Activated B cell treated with CpG ODN at 0.5 μM for 24 hours (primary cell): ENCODE measurements at regions not wholly inside any gene's neighbourhood (a gene's known extent, or its start where the extent isn't known, plus 50 kb on each side); places are given as distances from the start of the nearest gene placed in this dataset.
A peak's percentile ranks its signal among the peaks of the same experiment; 100 is the strongest.

Experiments
- ATAC-seq: fragments of 200-7000 bp; cut with Tn5 transposase; one replicate; pipeline ENCODE4 v1.10.0; 2021; ENCODE audit warnings: low read depth, mild to moderate bottlenecking, moderate library complexity
- CTCF ChIA-PET: fragments of 350-600 bp; sonication (Branson Sonifier 250); formaldehyde crosslinking; loops from one replicate; lab custom pipeline; 2021; ENCODE audit warnings: antibody characterized with exemption; lab: Charles Lee
- POLR2A ChIA-PET: fragments of 350-600 bp; sonication (Branson Sonifier 250); formaldehyde crosslinking; loops from one replicate; lab custom pipeline; 2021; ENCODE audit warnings: antibody characterized with exemption; lab: Charles Lee
- DNase-seq: peaks from one replicate; pipeline ENCODE4 v3.0.0; 2022
- H3K27ac Mint-ChIP-seq: one replicate; pipeline ENCODE4 v1.8.0; 2020; ENCODE audit warnings: mixed read lengths
- H3K27me3 Mint-ChIP-seq: one replicate; pipeline ENCODE4 v1.8.0; 2021; ENCODE audit warnings: mixed read lengths
- H3K36me3 Mint-ChIP-seq: one replicate; pipeline ENCODE4 v1.8.0; 2021; ENCODE audit warnings: low read depth, mixed read lengths
- H3K4me1 Mint-ChIP-seq: one replicate; pipeline ENCODE4 v1.8.0; 2021; ENCODE audit warnings: mixed read lengths
- H3K4me3 Mint-ChIP-seq: one replicate; pipeline ENCODE4 v1.8.0; 2020; ENCODE audit warnings: mild to moderate bottlenecking, mixed read lengths
- H3K9me3 Mint-ChIP-seq: one replicate; pipeline ENCODE4 v1.8.0; 2020; ENCODE audit warnings: mixed read lengths
- intact Hi-C: fragments of 100-400 bp; cut with micrococcal nuclease; formaldehyde crosslinking; loops from one replicate; pipeline ENCODE4 v1.15.1; 2024
- TF ChIP-seq, protein P1 (sequence below): fragments of 200-600 bp; IDR thresholded peaks from one replicate; pipeline ENCODE4 v1.8.0; 2022; ENCODE audit warnings: antibody characterized with exemption, mild to moderate bottlenecking

DNA sequence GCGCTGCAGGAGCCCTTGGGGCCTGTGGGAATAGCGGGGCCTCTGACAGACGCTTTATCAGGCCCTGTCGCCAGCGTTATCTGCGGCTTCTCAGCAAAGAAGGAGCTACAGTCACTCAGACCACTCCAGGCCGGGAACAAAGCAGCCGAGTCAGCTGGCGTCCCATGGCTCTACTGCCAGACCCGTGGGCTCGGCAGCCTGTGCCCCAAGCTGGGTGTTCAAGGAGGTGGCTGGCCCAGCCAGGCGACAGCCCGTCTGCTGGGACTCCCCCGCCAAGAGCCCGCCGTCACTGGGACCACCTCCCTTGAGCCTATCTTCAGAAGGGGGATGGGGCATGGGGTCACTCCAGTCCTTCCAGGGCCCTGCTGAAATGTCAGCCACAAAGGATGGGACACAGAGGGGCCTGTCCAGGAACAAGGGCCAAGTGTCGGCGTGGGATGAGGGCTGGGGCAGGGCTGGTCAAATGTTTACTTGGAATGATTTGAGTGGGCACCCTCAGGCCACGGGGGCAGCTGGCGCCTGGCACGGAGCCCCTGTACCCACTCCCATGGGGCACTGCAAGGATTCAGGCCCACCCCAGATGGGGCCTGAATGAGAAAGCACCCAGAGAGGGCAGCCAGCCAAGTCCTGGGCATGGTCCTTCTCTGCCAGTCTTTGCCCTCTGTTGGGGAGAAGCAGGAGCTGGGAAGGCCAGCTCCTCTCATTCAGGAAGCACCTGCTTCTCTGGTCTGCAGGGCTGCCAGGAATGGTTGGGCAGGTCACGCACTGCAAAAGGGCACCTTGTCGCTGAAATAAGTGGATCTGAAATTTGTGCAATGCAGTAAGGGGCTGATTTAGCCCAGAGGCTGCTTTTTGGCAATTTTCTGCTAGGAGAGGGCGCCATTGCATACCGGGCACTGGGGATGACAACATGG lies 148.3 kb downstream of the SMAD6 start:
- ATAC-seq: no peak
- no peaks in the 10 kb centered on the region for H3K36me3 Mint-ChIP-seq

DNA sequence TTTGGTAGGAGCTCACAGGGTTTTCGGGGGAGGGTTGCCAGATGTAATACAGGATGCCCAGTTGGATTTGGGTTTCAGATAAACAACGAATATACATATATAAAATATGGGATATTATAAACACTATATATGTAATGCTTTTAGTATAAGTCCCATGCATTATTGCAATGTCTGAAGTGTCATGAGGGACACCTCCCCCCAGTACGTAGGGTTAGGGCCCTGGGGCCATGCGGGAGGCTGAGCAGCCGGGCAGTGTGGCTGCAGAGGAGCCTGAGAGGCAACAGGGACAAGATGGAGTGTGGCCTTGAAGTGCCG lies 148.9 kb downstream of the SMAD6 start:
- DNase-seq: no peak
- Mint-ChIP-seq H3K4me1 (peaks cover 13% of the 10 kb centered on the region), H3K4me3 (no peak overlapping the region), H3K9me3 (no peaks in the 10 kb centered on the region), H3K27ac (no peak overlapping the region), H3K27me3 (peaks cover 13% of the 10 kb centered on the region), H3K36me3 (no peaks in the 10 kb centered on the region)
- CTCF ChIA-PET: interaction anchor here (0.8 to 3.2 kb wide), 24 partner anchors 8 to 453 kb away, joined by 3 to 53 read pairs (median 4); no protein-coding TSS in a partner anchor
- ATAC-seq: no peak
- POLR2A ChIA-PET: interaction anchor here (1.1 kb wide), 1 partner anchor 11 kb away, joined by 4 read pairs; no protein-coding TSS in a partner anchor
- TF ChIP-seq, protein P1, sequence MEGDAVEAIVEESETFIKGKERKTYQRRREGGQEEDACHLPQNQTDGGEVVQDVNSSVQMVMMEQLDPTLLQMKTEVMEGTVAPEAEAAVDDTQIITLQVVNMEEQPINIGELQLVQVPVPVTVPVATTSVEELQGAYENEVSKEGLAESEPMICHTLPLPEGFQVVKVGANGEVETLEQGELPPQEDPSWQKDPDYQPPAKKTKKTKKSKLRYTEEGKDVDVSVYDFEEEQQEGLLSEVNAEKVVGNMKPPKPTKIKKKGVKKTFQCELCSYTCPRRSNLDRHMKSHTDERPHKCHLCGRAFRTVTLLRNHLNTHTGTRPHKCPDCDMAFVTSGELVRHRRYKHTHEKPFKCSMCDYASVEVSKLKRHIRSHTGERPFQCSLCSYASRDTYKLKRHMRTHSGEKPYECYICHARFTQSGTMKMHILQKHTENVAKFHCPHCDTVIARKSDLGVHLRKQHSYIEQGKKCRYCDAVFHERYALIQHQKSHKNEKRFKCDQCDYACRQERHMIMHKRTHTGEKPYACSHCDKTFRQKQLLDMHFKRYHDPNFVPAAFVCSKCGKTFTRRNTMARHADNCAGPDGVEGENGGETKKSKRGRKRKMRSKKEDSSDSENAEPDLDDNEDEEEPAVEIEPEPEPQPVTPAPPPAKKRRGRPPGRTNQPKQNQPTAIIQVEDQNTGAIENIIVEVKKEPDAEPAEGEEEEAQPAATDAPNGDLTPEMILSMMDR: no peak
- intact Hi-C loops: loop anchor here (1.0 to 2.0 kb wide), 6 partner anchors 13 to 248 kb away; no protein-coding TSS in a partner anchor

More for the DNA sequence above, 148.3 kb downstream of the SMAD6 start:
- Mint-ChIP-seq H3K9me3 (no peaks in the 10 kb centered on the region), H3K27ac (no peak overlapping the region), H3K4me3 (no peak overlapping the region), H3K27me3 (peaks cover 14% of the 10 kb centered on the region), H3K4me1 (peaks cover 13% of the 10 kb centered on the region)
- ChIA-PET POLR2A (no interaction called here), CTCF (interaction anchor here (0.9 to 3.2 kb wide), 14 partner anchors 11 to 454 kb away, joined by 3 to 53 read pairs (median 8); no protein-coding TSS in a partner anchor)
- no peak for DNase-seq
- intact Hi-C loops: loop anchor here (2.0 kb wide), 3 partner anchors 16 to 62 kb away; no protein-coding TSS in a partner anchor
- TF ChIP-seq, protein P1: no peak

DNA sequence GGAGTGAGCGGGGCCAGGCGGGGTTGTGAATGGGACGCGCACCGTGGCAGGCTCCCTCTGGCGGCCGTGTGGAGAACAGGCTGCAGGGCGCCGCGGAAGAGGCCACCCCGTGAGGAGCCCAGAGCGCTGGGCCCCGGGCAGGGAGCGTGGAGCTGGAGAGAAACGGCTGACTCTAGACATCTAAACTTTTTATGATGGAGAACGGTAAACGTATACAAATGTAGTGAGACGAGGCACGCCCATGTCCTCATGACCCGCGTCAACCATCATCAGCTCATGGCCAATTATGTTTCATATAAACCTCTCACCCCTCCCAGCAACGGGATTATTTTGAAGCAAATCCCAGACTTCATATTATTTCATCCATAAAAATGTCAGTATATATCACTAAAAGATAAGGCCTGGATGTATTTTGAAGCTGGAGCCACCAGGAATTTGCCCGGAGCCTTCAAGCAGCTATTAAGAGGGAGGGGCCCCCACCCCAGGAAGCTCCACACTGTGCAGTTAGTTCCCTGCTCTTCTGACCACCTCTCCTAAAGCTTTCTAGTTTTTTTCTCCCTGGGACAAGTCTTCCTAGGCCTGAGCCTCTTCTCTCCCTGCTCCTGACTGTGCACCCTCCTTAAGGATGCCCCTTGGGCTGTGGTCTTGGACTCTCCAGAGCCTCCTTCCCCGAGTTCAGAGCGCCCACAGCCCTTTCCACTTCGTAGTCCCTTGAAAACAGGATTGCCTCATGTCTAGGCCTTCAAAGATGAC lies 149.5 kb downstream of the SMAD6 start:
- H3K9me3 Mint-ChIP-seq: no peaks in the 10 kb centered on the region
- ATAC-seq (peak; percentile 99), DNase-seq (peak; percentile 70)
- TF ChIP-seq, protein P1: peak; percentile 55
- ChIA-PET CTCF (interaction anchor here (0.5 to 3.2 kb wide), 29 partner anchors 8 to 453 kb away, joined by 3 to 53 read pairs (median 4); no protein-coding TSS in a partner anchor), POLR2A (interaction anchor here (0.6 to 1.1 kb wide), 2 partner anchors 10 to 165 kb away, joined by 3 to 4 read pairs; no protein-coding TSS in a partner anchor)
- H3K27me3 Mint-ChIP-seq: peaks cover 13% of the 10 kb centered on the region
- H3K36me3 Mint-ChIP-seq: no peaks in the 10 kb centered on the region
- H3K27ac Mint-ChIP-seq: no peak overlapping the region
- intact Hi-C loops: loop anchor here (1.0 to 2.0 kb wide), 6 partner anchors 13 to 248 kb away; no protein-coding TSS in a partner anchor
- H3K4me1 Mint-ChIP-seq: peaks cover 13% of the 10 kb centered on the region
- H3K4me3 Mint-ChIP-seq: peak overlapping the region; percentile 38

DNA sequence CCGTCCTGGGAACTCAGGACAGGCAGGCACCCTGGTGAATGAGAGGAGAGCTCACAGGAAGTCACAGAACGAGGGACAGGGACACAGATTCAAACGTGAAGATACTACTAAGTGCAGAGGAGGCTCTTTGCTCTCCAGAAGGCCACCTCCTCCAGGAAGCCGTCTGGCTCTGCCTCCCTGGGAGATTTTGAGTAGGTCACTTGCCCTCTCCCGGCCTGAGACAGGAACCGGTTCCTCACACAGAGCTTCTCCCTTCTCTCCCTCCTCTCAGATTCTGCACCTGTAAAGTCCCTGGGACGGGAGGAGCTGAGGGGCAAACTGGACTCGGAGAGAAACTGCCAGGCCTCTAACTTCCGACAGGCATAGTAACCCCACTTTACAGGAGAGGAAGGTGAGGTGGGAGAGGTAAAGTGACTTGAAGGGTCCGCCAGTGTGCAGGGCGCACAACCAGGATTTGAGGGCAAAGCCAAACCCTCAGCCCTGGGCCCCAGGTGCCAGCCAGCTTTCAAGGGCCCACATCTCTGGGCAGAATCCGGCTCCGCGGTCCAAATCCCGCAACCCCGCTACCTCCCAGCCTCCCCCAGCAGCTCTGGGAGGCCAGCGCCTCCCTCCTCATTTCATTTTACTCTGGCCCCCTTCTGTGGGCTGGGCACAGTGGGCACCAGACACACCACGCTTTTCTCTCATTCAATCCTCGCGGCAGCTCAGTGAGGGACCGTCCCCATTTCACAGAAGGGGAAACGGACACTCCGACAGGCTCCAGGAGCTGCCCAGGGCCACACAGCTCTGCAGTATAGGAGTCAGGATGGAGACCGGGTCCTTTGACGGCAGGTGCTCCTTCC lies 150.2 kb downstream of the SMAD6 start:
- Mint-ChIP-seq H3K4me3 (no peak overlapping the region), H3K36me3 (no peaks in the 10 kb centered on the region), H3K4me1 (peaks cover 13% of the 10 kb centered on the region), H3K27ac (no peak overlapping the region), H3K9me3 (no peaks in the 10 kb centered on the region), H3K27me3 (peaks cover 13% of the 10 kb centered on the region)
- ATAC-seq: no peak
- ChIA-PET CTCF (interaction anchor here (0.6 to 3.2 kb wide), 25 partner anchors 8 to 278 kb away, joined by 3 to 53 read pairs (median 5); no protein-coding TSS in a partner anchor), POLR2A (interaction anchor here (0.6 to 1.1 kb wide), 2 partner anchors 10 to 579 kb away, joined by 4 to 11 read pairs; no protein-coding TSS in a partner anchor)
- intact Hi-C loops: no loop called here
- TF ChIP-seq, protein P1: no peak
- DNase-seq: no peak
